ENCODE measurements at regions not wholly inside any gene's neighbourhood (a gene's known extent, or its start where the extent isn't known, plus 50 kb on each side); places are given as distances from the start of the nearest gene placed in this dataset.

- TF ChIP-seq, protein P1, sequence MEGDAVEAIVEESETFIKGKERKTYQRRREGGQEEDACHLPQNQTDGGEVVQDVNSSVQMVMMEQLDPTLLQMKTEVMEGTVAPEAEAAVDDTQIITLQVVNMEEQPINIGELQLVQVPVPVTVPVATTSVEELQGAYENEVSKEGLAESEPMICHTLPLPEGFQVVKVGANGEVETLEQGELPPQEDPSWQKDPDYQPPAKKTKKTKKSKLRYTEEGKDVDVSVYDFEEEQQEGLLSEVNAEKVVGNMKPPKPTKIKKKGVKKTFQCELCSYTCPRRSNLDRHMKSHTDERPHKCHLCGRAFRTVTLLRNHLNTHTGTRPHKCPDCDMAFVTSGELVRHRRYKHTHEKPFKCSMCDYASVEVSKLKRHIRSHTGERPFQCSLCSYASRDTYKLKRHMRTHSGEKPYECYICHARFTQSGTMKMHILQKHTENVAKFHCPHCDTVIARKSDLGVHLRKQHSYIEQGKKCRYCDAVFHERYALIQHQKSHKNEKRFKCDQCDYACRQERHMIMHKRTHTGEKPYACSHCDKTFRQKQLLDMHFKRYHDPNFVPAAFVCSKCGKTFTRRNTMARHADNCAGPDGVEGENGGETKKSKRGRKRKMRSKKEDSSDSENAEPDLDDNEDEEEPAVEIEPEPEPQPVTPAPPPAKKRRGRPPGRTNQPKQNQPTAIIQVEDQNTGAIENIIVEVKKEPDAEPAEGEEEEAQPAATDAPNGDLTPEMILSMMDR (IDR thresholded peaks at IDR 0.05; ENCODE audit: insufficient read depth, low read length): no peak
- no peak overlapping the region for H3K4me3 ChIP-seq (ENCODE audit: low read depth, low read length)
- no peak for DNase-seq (ENCODE audit: low read depth)
These were observed 115.2 kb upstream of the ITGA4 start for GRCh38 chr2:181341855-181342600.

DNA sequence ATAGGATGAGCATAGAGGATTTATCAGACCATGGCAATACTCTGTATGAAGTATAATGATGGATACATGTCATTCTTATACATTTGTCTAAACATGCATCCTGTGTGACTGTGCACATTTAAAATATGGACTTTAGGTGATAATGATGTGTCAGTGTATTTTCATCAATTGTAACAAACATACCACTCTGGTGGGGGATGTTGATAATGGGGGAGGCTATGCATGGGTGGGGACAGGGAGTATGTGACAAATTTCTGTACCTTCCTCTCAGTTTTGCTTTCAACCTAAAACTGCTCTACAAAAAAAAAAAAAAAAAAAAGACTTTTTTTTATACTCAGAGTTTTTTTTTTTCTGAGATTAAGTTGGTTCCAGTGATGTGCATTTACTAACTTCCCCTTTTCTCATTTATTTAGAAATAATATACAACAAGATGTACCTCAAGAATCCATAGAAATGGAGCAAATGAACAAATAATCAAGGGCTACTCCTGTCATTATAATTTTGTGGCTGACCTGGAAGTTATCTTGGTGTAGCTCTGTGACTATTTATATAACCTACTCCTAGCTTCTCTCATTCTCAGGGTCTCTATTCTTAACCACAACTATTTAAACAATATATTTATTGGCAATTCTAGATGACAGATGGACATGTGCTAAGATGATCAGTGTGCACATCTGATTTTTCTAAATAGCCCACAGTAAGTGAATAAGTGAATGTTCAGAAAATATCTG, 108.9 kb upstream of the ITGA4 start:
- no peak for DNase-seq (ENCODE audit: low read depth)
- TF ChIP-seq, protein P1 (IDR thresholded peaks at IDR 0.05; ENCODE audit: insufficient read depth, low read length): no peak
- no peak overlapping the region for H3K4me3 ChIP-seq (ENCODE audit: low read depth, low read length)

- DNase-seq (ENCODE audit: low read depth): no peak
- TF ChIP-seq, protein P1 (IDR thresholded peaks at IDR 0.05; ENCODE audit: insufficient read depth, low read length): no peak
These were observed 105.0 kb upstream of the ITGA4 start for GRCh38 chr2:181352158-181352557.

GRCh38 chr2:181354626-181355025, 102.6 kb upstream of the ITGA4 start:
- peak; percentile 73 for DNase-seq (ENCODE audit: low read depth)
- TF ChIP-seq, protein P1 (IDR thresholded peaks at IDR 0.05; ENCODE audit: insufficient read depth, low read length): no peak
- H3K4me3 ChIP-seq (ENCODE audit: low read depth, low read length): no peak overlapping the region

More at GRCh38 chr2:181352158-181352557, 105.0 kb upstream of the ITGA4 start:
- no peak overlapping the region for H3K4me3 ChIP-seq (ENCODE audit: low read depth, low read length)

DNA sequence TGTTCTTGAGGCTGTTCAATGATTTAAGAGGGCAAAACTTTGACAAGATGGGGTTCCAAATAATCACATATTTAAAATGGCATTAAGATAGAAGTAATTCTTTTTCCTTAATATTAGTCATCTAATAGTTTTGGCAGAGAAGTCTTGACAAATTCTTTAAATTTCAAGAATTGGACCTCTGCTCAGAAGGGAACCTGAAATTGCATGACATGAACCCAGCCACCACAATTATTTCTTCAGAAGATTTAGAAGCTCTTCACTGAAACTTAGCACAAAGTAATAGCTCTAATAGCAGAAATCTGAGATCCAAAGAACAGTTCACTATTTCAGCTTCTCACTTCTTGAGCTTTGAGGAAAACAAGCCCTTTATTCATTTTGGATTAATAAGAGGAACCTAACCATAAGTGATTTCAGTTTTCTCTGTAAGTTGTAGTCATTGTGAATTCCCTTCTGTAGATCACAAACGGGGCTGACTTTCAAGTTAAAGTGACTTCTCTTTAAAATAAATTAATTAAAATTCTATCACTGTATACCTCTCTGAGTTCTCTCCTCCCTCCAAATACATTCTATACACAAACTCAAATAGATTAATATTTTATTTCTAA, 100.6 kb upstream of the ITGA4 start:
- no peak overlapping the region for H3K4me3 ChIP-seq (ENCODE audit: low read depth, low read length)
- DNase-seq (ENCODE audit: low read depth): peak; percentile 18
- TF ChIP-seq, protein P1 (IDR thresholded peaks at IDR 0.05; ENCODE audit: insufficient read depth, low read length): no peak

GRCh38 chr2:181357979-181358378, 99.2 kb upstream of the ITGA4 start:
- DNase-seq (ENCODE audit: low read depth): no peak
- TF ChIP-seq, protein P1 (IDR thresholded peaks at IDR 0.05; ENCODE audit: insufficient read depth, low read length): no peak
- H3K4me3 ChIP-seq (ENCODE audit: low read depth, low read length): no peak overlapping the region
